SK-N-SH treated with all-trans-retinoic acid at 6 μM for 48 hours (cell line): ENCODE measurements at regions not wholly inside any gene's neighbourhood (a gene's known extent, or its start where the extent isn't known, plus 50 kb on each side); places are given as distances from the start of the nearest gene placed in this dataset.

Experiments
- ATAC-seq: fragments of 200-7000 bp; cut with Tn5 transposase; 3 replicates; pipeline ENCODE4 v1.9.1; 2020; ENCODE audit warnings: mild to moderate bottlenecking, moderate library complexity
- ARNTL ChIP-seq: fragments of 450-650 bp; formaldehyde crosslinking; IDR thresholded peaks from 2 replicates; pipeline ENCODE4 v1.5.0; 2020; ENCODE audit warnings: low read depth, mild to moderate bottlenecking, moderate library complexity, borderline replicate concordance
- BACH2 ChIP-seq: fragments of 250-450 bp; sonication (Bioruptor Pico); IDR thresholded peaks from 2 replicates; pipeline ENCODE4 v1.9.0; 2021; ENCODE audit warnings: mild to moderate bottlenecking, borderline replicate concordance
- CREB5 ChIP-seq: fragments of 250-450 bp; sonication (Bioruptor Pico); IDR thresholded peaks from 2 replicates; pipeline ENCODE4 v1.5.1; 2020; ENCODE audit warnings: low read depth, mild to moderate bottlenecking, moderate library complexity
- CSDC2 ChIP-seq: fragments of 250-450 bp; sonication (Bioruptor Pico); IDR thresholded peaks from 2 replicates; pipeline ENCODE4 v1.5.0; 2020; ENCODE audit warnings: mild to moderate bottlenecking, moderate library complexity
- ESRRG ChIP-seq: fragments of 250-450 bp; sonication (Bioruptor Pico); IDR thresholded peaks from 2 replicates; pipeline ENCODE4 v1.6.1; 2021; ENCODE audit warnings: mild to moderate bottlenecking
- GLIS3 ChIP-seq: fragments of 250-450 bp; sonication (Bioruptor Pico); IDR thresholded peaks from 2 replicates; pipeline ENCODE4 v1.5.0; 2020; ENCODE audit warnings: mild to moderate bottlenecking, moderate library complexity
- ISL1 ChIP-seq: fragments of 250-450 bp; sonication (Bioruptor Pico); IDR thresholded peaks from 2 replicates; pipeline ENCODE4 v2.1.2; 2022; ENCODE audit warnings: mild to moderate bottlenecking, moderate library complexity
- OSR1 ChIP-seq: fragments of 250-450 bp; sonication (Bioruptor Pico); IDR thresholded peaks from 2 replicates; pipeline ENCODE4 v1.8.0; 2022; ENCODE audit warnings: moderate library complexity, mild to moderate bottlenecking, inconsistent platforms
- PPARA ChIP-seq: fragments of 250-450 bp; sonication (Bioruptor Pico); IDR thresholded peaks from 2 replicates; pipeline ENCODE4 v1.5.0; 2020; ENCODE audit warnings: mild to moderate bottlenecking, borderline replicate concordance
- RARB ChIP-seq: fragments of 250-450 bp; sonication (Bioruptor Pico); IDR thresholded peaks from 2 replicates; pipeline ENCODE4 v1.8.0; 2021; ENCODE audit warnings: mild to moderate bottlenecking, moderate library complexity
- SNAI2 ChIP-seq: fragments of 250-450 bp; sonication (Bioruptor Pico); IDR thresholded peaks from 2 replicates; pipeline ENCODE4 v1.5.0; 2020; ENCODE audit warnings: mild to moderate bottlenecking, moderate library complexity
- TCF4 ChIP-seq: fragments of 250-450 bp; sonication (Bioruptor Pico); IDR thresholded peaks from 2 replicates; pipeline ENCODE4 v1.8.0; 2021; ENCODE audit warnings: mild to moderate bottlenecking, moderate library complexity, borderline replicate concordance
- TOX ChIP-seq: fragments of 250-450 bp; sonication (Bioruptor Pico); IDR thresholded peaks from 2 replicates; pipeline ENCODE4 v1.8.0; 2021; ENCODE audit warnings: mild to moderate bottlenecking, moderate library complexity, borderline replicate concordance
- ZC3H10 ChIP-seq: fragments of 250-450 bp; sonication (Bioruptor Pico); IDR thresholded peaks from 2 replicates; pipeline ENCODE4 v1.5.1; 2021; ENCODE audit warnings: mild to moderate bottlenecking, moderate library complexity
- ZFP3 ChIP-seq: fragments of 250-450 bp; sonication (Bioruptor Pico); IDR thresholded peaks from 2 replicates; pipeline ENCODE4 v1.5.0; 2020; ENCODE audit warnings: mild to moderate bottlenecking, moderate library complexity
- ZFP30 ChIP-seq: fragments of 450-650 bp; formaldehyde crosslinking; IDR thresholded peaks from 2 replicates; pipeline ENCODE4 v1.5.0; 2022; ENCODE audit warnings: mild to moderate bottlenecking, moderate library complexity
- ZNF565 ChIP-seq: fragments of 450-650 bp; formaldehyde crosslinking; conservative IDR thresholded peaks from 2 replicates; pipeline ENCODE4 v1.5.0; 2020; ENCODE audit warnings: low read depth, mild to moderate bottlenecking, moderate library complexity
- ZNF70 ChIP-seq: fragments of 450-650 bp; formaldehyde crosslinking; IDR thresholded peaks from 2 replicates; pipeline ENCODE4 v1.5.0; 2020; ENCODE audit warnings: mild to moderate bottlenecking, moderate library complexity
- ZNF8 ChIP-seq: fragments of 450-650 bp; formaldehyde crosslinking; IDR thresholded peaks from 2 replicates; pipeline ENCODE4 v1.5.0; 2020; ENCODE audit warnings: mild to moderate bottlenecking, moderate library complexity
- TF ChIP-seq, protein P1 (sequence below): fragments of 250-450 bp; sonication (Bioruptor Pico); IDR thresholded peaks from 2 replicates; pipeline ENCODE4 v1.5.0; 2020; ENCODE audit warnings: mild to moderate bottlenecking, moderate library complexity
- TF ChIP-seq, protein P2 (sequence below): fragments of 250-450 bp; sonication (Bioruptor Pico); IDR thresholded peaks from 2 replicates; pipeline ENCODE4 v1.8.0; 2020; ENCODE audit warnings: mild to moderate bottlenecking, moderate library complexity, borderline replicate concordance
- TF ChIP-seq, protein P3 (sequence below): fragments of 250-450 bp; sonication (Bioruptor Pico); IDR thresholded peaks from 2 replicates; pipeline ENCODE4 v1.8.0; 2021; ENCODE audit warnings: low read depth, mild to moderate bottlenecking, moderate library complexity, borderline replicate concordance

DNA sequence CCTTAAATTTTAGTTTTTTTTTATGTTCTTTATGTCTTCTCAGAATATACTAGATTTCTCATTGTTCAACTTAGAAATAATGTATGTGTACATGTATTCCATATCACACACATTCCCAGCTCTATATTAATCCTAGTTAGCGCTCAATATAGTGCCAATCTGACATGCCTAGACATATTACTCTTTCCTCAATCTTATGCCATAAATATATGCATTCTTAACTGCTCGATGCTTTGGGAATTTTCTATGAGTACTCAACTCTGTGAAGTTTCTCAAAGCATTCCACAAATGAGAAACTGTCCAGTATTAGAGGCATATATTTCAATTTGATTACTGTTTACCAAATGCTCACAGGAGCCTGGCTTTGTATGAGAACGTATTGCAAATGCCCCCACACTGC lies 231.2 kb upstream of the VEGFC start (continued):
- TF ChIP-seq ESRRG (CRISPR knock-in tag) = no peak
- TF ChIP-seq, all 23 proteins: peak for 0

GRCh38 chr4:177032341-177032740 lies 239.6 kb upstream of the VEGFC start:
- ATAC-seq = no peak
- TF ChIP-seq ZNF8 (CRISPR knock-in tag) (no peak), GLIS3 (no peak), ZNF565 (no peak), RARB (CRISPR knock-in tag) (no peak)
- TF ChIP-seq, protein P1, sequence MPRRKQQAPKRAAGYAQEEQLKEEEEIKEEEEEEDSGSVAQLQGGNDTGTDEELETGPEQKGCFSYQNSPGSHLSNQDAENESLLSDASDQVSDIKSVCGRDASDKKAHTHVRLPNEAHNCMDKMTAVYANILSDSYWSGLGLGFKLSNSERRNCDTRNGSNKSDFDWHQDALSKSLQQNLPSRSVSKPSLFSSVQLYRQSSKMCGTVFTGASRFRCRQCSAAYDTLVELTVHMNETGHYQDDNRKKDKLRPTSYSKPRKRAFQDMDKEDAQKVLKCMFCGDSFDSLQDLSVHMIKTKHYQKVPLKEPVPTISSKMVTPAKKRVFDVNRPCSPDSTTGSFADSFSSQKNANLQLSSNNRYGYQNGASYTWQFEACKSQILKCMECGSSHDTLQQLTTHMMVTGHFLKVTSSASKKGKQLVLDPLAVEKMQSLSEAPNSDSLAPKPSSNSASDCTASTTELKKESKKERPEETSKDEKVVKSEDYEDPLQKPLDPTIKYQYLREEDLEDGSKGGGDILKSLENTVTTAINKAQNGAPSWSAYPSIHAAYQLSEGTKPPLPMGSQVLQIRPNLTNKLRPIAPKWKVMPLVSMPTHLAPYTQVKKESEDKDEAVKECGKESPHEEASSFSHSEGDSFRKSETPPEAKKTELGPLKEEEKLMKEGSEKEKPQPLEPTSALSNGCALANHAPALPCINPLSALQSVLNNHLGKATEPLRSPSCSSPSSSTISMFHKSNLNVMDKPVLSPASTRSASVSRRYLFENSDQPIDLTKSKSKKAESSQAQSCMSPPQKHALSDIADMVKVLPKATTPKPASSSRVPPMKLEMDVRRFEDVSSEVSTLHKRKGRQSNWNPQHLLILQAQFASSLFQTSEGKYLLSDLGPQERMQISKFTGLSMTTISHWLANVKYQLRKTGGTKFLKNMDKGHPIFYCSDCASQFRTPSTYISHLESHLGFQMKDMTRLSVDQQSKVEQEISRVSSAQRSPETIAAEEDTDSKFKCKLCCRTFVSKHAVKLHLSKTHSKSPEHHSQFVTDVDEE (CRISPR knock-in tag) = no peak
- TF ChIP-seq, protein P2, sequence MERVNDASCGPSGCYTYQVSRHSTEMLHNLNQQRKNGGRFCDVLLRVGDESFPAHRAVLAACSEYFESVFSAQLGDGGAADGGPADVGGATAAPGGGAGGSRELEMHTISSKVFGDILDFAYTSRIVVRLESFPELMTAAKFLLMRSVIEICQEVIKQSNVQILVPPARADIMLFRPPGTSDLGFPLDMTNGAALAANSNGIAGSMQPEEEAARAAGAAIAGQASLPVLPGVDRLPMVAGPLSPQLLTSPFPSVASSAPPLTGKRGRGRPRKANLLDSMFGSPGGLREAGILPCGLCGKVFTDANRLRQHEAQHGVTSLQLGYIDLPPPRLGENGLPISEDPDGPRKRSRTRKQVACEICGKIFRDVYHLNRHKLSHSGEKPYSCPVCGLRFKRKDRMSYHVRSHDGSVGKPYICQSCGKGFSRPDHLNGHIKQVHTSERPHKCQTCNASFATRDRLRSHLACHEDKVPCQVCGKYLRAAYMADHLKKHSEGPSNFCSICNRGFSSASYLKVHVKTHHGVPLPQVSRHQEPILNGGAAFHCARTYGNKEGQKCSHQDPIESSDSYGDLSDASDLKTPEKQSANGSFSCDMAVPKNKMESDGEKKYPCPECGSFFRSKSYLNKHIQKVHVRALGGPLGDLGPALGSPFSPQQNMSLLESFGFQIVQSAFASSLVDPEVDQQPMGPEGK = no peak

GRCh38 chr4:177033135-177033534 lies 240.4 kb upstream of the VEGFC start:
- peak; percentile 53; the same call in 1 of the 3 replicates for ATAC-seq
- TF ChIP-seq ARNTL (CRISPR knock-in tag) (no peak), ZFP3 (CRISPR knock-in tag) (no peak), OSR1 (CRISPR knock-in tag) (no peak), PPARA (CRISPR knock-in tag) (no peak), ISL1 (CRISPR knock-in tag) (no peak), GLIS3 (no peak), TOX (no peak), TCF4 (CRISPR knock-in tag) (no peak), ZFP30 (CRISPR knock-in tag) (no peak), ZNF565 (no peak), SNAI2 (CRISPR knock-in tag) (no peak), BACH2 (CRISPR knock-in tag) (no peak), RARB (CRISPR knock-in tag) (no peak), ZC3H10 (CRISPR knock-in tag) (no peak)
- TF ChIP-seq, protein P3, sequence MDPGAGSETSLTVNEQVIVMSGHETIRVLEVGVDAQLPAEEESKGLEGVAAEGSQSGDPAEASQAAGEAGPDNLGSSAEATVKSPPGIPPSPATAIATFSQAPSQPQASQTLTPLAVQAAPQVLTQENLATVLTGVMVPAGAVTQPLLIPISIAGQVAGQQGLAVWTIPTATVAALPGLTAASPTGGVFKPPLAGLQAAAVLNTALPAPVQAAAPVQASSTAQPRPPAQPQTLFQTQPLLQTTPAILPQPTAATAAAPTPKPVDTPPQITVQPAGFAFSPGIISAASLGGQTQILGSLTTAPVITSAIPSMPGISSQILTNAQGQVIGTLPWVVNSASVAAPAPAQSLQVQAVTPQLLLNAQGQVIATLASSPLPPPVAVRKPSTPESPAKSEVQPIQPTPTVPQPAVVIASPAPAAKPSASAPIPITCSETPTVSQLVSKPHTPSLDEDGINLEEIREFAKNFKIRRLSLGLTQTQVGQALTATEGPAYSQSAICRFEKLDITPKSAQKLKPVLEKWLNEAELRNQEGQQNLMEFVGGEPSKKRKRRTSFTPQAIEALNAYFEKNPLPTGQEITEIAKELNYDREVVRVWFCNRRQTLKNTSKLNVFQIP (CRISPR knock-in tag) = no peak

DNA sequence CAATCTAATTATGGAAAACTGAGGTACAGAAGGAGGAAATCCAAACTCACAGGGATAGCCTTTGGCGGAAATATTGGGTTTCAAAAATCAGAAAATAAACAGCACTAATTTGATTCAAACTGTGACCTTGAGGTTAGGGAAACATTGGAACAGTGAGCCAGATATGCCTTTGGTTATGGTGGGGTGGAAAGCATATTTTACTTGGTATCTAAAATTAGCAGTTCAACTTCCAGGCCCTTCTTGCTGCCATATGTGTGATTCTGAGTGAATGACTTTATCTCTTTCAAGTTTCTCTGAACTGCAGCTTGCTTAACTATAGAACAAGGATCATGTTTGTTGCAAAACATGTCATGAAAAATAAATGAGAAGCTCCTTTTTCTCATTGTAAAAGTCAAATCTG lies 240.9 kb upstream of the VEGFC start:
- ATAC-seq = no peak
- TF ChIP-seq ISL1 (CRISPR knock-in tag) (no peak), CREB5 (CRISPR knock-in tag) (no peak), ZNF70 (CRISPR knock-in tag) (no peak), ESRRG (CRISPR knock-in tag) (no peak), ZFP3 (CRISPR knock-in tag) (no peak), RARB (CRISPR knock-in tag) (no peak), ZNF8 (CRISPR knock-in tag) (no peak), ZC3H10 (CRISPR knock-in tag) (no peak), ZNF565 (no peak), PPARA (CRISPR knock-in tag) (no peak), CSDC2 (no peak)
- TF ChIP-seq, protein P3 (CRISPR knock-in tag) = no peak
